Left ventricle myocardium inferior (tissue), 1 donor: ENCODE measurements at regions not wholly inside any gene's neighbourhood (a gene's known extent, or its start where the extent isn't known, plus 50 kb on each side); places are given as distances from the start of the nearest gene placed in this dataset.

Experiments used
- DNase-seq: peaks from one replicate; pipeline ENCODE4 v3.0.0-alpha.2; 2020
- H3K27ac ChIP-seq: fragments of 200-600 bp; replicated peaks from 2 replicates; pipeline ENCODE4 v1.8.0; 2021
- H3K27me3 ChIP-seq: fragments of 200-600 bp; 2 replicates; pipeline ENCODE4 v1.8.0; 2021; ENCODE audit warnings: low read depth
- H3K36me3 ChIP-seq: fragments of 200-600 bp; 2 replicates; pipeline ENCODE4 v1.8.0; 2021
- H3K4me1 ChIP-seq: fragments of 200-600 bp; 2 replicates; pipeline ENCODE4 v1.8.0; 2021
- H3K4me3 ChIP-seq: fragments of 200-600 bp; 2 replicates; pipeline ENCODE4 v1.8.0; 2021; ENCODE audit warnings: mild to moderate bottlenecking, moderate library complexity
- H3K9me3 ChIP-seq: fragments of 200-600 bp; replicated peaks from 2 replicates; pipeline ENCODE4 v1.8.0; 2021
- intact Hi-C: fragments of 100-400 bp; cut with micrococcal nuclease; formaldehyde crosslinking; loops from one replicate; pipeline ENCODE4 v1.11.0; 2022
- TF ChIP-seq, protein P1 (sequence below): fragments of 200-600 bp; IDR thresholded peaks from 2 replicates; pipeline ENCODE4 v1.8.0; 2021; ENCODE audit warnings: antibody characterized with exemption, mild to moderate bottlenecking, borderline replicate concordance
- donor health status: DM: no; HTN: yes; CAD: no; lungs with severe emphysema.

DNA sequence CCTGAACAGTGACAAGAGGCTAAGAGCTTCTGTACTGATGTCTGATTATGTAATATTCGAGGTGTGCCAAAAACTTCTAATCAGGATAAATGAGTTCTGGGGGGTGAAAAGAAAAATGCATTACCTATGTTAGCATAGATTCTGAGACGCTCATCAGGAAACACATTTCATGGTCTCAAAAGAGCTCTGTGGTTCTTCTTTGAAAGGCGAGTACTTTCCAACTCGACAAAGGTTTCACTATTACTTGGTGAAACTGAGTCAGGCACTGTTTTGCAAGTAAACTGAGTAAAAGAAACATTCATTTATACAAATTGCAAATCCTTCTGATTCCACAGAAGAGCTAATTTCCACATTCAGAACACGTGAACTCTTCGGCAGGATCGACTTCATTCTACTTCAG, 523.2 kb downstream of the GATA3 start:
- H3K9me3 ChIP-seq = no peaks in the 10 kb centered on the region
- H3K4me1 ChIP-seq = no peaks in the 10 kb centered on the region
- no peak overlapping the region for H3K27ac ChIP-seq
- peaks cover 11% of the 10 kb centered on the region for H3K27me3 ChIP-seq
- no peaks in the 10 kb centered on the region for H3K36me3 ChIP-seq
- no peak overlapping the region for H3K4me3 ChIP-seq
- DNase-seq = no peak
- TF ChIP-seq, protein P1, sequence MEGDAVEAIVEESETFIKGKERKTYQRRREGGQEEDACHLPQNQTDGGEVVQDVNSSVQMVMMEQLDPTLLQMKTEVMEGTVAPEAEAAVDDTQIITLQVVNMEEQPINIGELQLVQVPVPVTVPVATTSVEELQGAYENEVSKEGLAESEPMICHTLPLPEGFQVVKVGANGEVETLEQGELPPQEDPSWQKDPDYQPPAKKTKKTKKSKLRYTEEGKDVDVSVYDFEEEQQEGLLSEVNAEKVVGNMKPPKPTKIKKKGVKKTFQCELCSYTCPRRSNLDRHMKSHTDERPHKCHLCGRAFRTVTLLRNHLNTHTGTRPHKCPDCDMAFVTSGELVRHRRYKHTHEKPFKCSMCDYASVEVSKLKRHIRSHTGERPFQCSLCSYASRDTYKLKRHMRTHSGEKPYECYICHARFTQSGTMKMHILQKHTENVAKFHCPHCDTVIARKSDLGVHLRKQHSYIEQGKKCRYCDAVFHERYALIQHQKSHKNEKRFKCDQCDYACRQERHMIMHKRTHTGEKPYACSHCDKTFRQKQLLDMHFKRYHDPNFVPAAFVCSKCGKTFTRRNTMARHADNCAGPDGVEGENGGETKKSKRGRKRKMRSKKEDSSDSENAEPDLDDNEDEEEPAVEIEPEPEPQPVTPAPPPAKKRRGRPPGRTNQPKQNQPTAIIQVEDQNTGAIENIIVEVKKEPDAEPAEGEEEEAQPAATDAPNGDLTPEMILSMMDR = no peak
- intact Hi-C loops = no loop called here

DNA sequence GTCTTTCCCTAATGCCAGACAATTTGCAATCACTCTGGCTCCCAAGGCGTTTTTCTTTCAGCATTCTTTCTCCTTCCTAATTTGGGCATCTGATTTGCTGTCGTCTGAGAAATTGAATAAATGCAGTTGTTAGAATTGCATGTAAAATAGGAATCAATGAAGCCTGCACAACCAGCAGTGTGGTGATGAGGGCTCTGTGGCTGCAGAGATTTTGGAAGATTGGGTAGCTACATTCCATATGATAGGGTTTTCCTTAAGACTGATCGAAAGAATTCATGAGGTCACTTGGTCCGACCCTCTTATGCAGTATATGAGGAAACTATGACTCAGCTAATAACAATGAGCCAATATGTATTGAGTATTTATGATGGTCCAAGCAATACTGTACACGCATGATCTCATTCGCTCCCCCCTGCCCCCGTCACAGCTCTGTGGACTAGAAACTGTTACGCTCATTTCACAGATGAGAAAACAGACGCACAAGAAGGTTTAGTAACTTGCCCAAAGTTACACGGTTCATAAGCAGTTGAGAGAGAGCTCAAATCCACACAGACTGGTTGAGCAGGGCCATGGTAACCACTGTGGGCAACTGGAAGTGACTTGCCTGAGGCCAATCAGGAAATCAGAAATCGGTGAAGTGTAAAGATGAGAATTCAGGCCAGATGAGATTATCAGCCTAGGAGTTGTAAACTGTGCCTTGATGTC, 527.2 kb downstream of the GATA3 start:
- intact Hi-C loops = no loop called here
- DNase-seq = no peak
- no peaks in the 10 kb centered on the region for H3K9me3 ChIP-seq
- H3K27me3 ChIP-seq = peaks cover 9% of the 10 kb centered on the region
- TF ChIP-seq, protein P1 = no peak
- no peak overlapping the region for H3K4me3 ChIP-seq
- H3K27ac ChIP-seq = no peak overlapping the region
- H3K36me3 ChIP-seq = no peaks in the 10 kb centered on the region
- no peaks in the 10 kb centered on the region for H3K4me1 ChIP-seq

DNA sequence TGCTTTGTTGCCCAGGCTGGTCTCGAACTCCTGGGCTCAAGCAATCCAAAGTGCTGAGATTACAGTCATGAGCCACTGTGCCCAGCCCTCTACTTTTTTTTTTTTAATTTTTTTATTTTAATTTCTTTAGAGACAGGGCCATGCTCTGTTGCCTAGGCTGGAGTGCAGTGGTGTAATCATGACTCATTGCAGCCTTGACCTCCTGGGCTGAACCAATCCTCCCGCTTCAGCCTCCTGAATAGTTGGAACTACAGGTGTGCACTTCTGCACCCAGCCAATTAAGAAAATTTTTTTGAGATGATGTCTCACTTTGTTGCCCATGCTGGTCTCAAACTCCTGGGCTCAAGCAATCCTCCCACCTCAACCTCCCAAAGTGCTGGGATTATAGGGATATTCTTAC, 528.6 kb downstream of the GATA3 start:
- Histone ChIP-seq H3K9me3 (no peaks in the 10 kb centered on the region), H3K4me3 (no peak overlapping the region), H3K27me3 (peaks cover 9% of the 10 kb centered on the region), H3K4me1 (no peaks in the 10 kb centered on the region), H3K36me3 (no peaks in the 10 kb centered on the region), H3K27ac (no peak overlapping the region)
- intact Hi-C loops = no loop called here
- no peak for DNase-seq
- TF ChIP-seq, protein P1 = no peak

DNA sequence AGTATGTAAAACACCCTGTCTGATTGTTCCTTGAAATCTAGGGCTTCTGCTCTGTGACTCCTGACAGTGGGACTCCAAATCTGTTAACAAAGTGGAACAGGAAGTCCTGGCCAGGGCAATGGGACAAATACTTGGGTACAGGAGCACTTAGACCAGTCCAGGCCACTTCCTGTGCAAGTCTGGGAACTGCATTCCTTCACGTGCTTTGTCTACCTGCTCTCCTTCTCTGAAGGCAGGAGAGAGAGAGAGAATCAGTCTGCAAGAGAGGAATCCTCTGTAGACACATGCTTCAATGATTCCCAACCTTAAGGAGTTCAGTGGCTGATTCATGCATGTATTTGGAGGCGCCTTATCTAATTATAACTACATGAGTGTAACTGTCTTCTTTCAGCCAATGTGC, 530.2 kb downstream of the GATA3 start:
- intact Hi-C loops = no loop called here
- no peaks in the 10 kb centered on the region for H3K36me3 ChIP-seq
- no peak for DNase-seq
- no peak overlapping the region for H3K27ac ChIP-seq
- TF ChIP-seq, protein P1 = no peak
- peaks cover 9% of the 10 kb centered on the region for H3K27me3 ChIP-seq
- H3K9me3 ChIP-seq = no peaks in the 10 kb centered on the region
- H3K4me3 ChIP-seq = no peak overlapping the region
- no peaks in the 10 kb centered on the region for H3K4me1 ChIP-seq

DNA sequence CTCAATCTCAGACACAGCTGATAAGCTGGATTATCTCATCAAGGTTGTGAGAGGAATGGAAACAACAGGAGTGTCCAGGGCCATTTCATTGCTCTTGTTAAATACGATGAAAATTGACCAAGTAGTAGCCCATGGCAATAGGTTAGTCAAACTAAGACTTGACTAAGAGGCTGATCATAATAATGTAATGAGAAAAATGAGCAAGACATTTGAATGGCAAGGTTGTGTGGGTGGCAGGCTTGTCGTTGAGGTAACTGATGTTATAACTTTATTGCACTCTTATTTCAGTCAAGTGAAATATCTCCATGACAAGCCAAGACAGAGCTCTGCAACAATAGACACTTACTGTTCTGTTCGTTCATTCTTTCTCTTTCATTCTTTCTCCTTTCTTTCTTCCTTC, 532.0 kb downstream of the GATA3 start:
- intact Hi-C loops = no loop called here

More for the DNA sequence above, 532.0 kb downstream of the GATA3 start:
- TF ChIP-seq, protein P1 = no peak
- no peaks in the 10 kb centered on the region for H3K36me3 ChIP-seq
- H3K9me3 ChIP-seq = no peaks in the 10 kb centered on the region
- no peak overlapping the region for H3K27ac ChIP-seq
- no peaks in the 10 kb centered on the region for H3K4me1 ChIP-seq
- no peak overlapping the region for H3K4me3 ChIP-seq
- H3K27me3 ChIP-seq = peaks cover 13% of the 10 kb centered on the region
- no peak for DNase-seq
